ENCODE measurements at regions not wholly inside any gene's neighbourhood (a gene's known extent, or its start where the extent isn't known, plus 50 kb on each side); places are given as distances from the start of the nearest gene placed in this dataset.
"Not testable (repeated sequence)": the region's sequence is repeated elsewhere in the genome, so short reads cannot be mapped to it uniquely, and the experiment has no call there.

GRCh38 chr13:100948937-100949336, 274.3 kb upstream of the TMTC4 start:
- not testable (repeated sequence) for H3K79me1 ChIP-seq (ENCODE audit: low read length); H3K9ac ChIP-seq (ENCODE audit: low read length); H4K8ac ChIP-seq (ENCODE audit: low read depth, low read length); H2AFZ ChIP-seq (ENCODE audit: insufficient read depth, low read length, poor library complexity); H3K36me3 ChIP-seq (ENCODE audit: control insufficient read depth in 1 of 2, insufficient read depth in 2 of 2, low read length in 2 of 2); H4K12ac ChIP-seq (ENCODE audit: low read depth, low read length); H2BK120ac ChIP-seq (ENCODE audit: insufficient read depth, low read length, poor library complexity); H4K91ac ChIP-seq (ENCODE audit: low read depth, low read length); H3K18ac ChIP-seq (ENCODE audit: low read length); H3K4ac ChIP-seq (ENCODE audit: low read depth, low read length); H3K14ac ChIP-seq (ENCODE audit: low read length); H3K27me3 ChIP-seq (ENCODE audit: insufficient read depth, low read length); DNase-seq; H3K79me2 ChIP-seq (ENCODE audit: control insufficient read depth, insufficient read depth, low read length, poor library complexity); H3K23ac ChIP-seq (ENCODE audit: low read length); H2BK5ac ChIP-seq (ENCODE audit: low read depth, low read length, poor library complexity); H3K9me3 ChIP-seq (ENCODE audit: insufficient read depth, low read depth, low read length); H3K4me2 ChIP-seq (ENCODE audit: low read length); H3K27ac ChIP-seq (ENCODE audit: low read depth, low read length); H2BK12ac ChIP-seq (ENCODE audit: low read length); H3K4me3 ChIP-seq (ENCODE audit: low read depth, low read length); H2AK5ac ChIP-seq (ENCODE audit: low read length); H3K4me1 ChIP-seq (ENCODE audit: control insufficient read depth in 1 of 2, insufficient read depth in 2 of 2, low read length in 2 of 2)
- WGBS (ENCODE audit: extremely low coverage, insufficient coverage, insufficient read length) = no CpG with 5 or more reads among the region's 3 CpGs

GRCh38 chr13:100946588-100946987, 272.0 kb upstream of the TMTC4 start:
- Histone ChIP-seq H3K4me2 (ENCODE audit: low read length) (no peak overlapping the region), H4K8ac (ENCODE audit: low read depth, low read length) (no peak overlapping the region), H3K14ac (ENCODE audit: low read length) (no peak overlapping the region), H3K18ac (ENCODE audit: low read length) (no peak overlapping the region), H2AFZ (ENCODE audit: insufficient read depth, low read length, poor library complexity) (no peak overlapping the region), H3K36me3 (ENCODE audit: control insufficient read depth in 1 of 2, insufficient read depth in 2 of 2, low read length in 2 of 2) (no peaks in the 10 kb centered on the region), H3K79me1 (ENCODE audit: low read length) (no peaks in the 10 kb centered on the region), H3K27ac (ENCODE audit: low read depth, low read length) (no peak overlapping the region), H3K79me2 (ENCODE audit: control insufficient read depth, insufficient read depth, low read length, poor library complexity) (no peaks in the 10 kb centered on the region), H2BK5ac (ENCODE audit: low read depth, low read length, poor library complexity) (no peak overlapping the region), H2AK5ac (ENCODE audit: low read length) (no peak overlapping the region), H2BK12ac (ENCODE audit: low read length) (no peak overlapping the region), H3K4ac (ENCODE audit: low read depth, low read length) (no peak overlapping the region), H3K9ac (ENCODE audit: low read length) (no peak overlapping the region), H3K9me3 (ENCODE audit: insufficient read depth, low read depth, low read length) (peaks cover 4% of the 10 kb centered on the region), H4K12ac (ENCODE audit: low read depth, low read length) (no peak overlapping the region), H3K4me1 (ENCODE audit: control insufficient read depth in 1 of 2, insufficient read depth in 2 of 2, low read length in 2 of 2) (no peaks in the 10 kb centered on the region), H3K27me3 (ENCODE audit: insufficient read depth, low read length) (no peaks in the 10 kb centered on the region), H3K23ac (ENCODE audit: low read length) (no peak overlapping the region), H4K91ac (ENCODE audit: low read depth, low read length) (no peak overlapping the region), H2BK120ac (ENCODE audit: insufficient read depth, low read length, poor library complexity) (no peak overlapping the region), H3K4me3 (ENCODE audit: low read depth, low read length) (no peak overlapping the region)
- whole genome bisulfite sequencing (ENCODE audit: extremely low coverage, insufficient coverage, insufficient read length) = no CpG with 5 or more reads among the region's 4 CpGs
- no peak for DNase-seq

- no peaks in the 10 kb centered on the region for H3K27me3 ChIP-seq (ENCODE audit: insufficient read depth, low read length)
These were observed 270.3 kb upstream of the TMTC4 start for GRCh38 chr13:100944791-100945345.

DNA sequence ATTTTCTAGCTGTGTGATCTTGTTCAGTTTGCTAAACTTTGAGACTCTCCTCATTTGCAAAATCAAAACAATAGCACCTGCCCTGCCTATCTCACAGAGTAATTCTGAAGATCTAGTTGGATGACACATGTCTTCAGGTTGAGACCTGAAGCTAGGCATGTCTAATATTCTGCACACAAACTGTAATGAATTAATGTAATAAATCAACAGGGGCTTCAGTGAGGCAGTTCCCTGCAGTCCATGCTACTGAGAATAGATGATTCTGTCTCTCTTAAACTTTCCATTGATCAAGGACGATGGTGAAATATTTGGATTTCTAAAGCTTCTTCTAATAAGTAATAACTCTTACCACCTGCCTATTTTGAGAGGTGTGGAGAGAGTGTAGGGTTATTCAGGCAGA, 268.1 kb upstream of the TMTC4 start:
- no peak overlapping the region for H4K12ac ChIP-seq (ENCODE audit: low read depth, low read length)
- H3K79me2 ChIP-seq (ENCODE audit: control insufficient read depth, insufficient read depth, low read length, poor library complexity) = no peaks in the 10 kb centered on the region
- no peak overlapping the region for H2BK5ac ChIP-seq (ENCODE audit: low read depth, low read length, poor library complexity)
- no peak overlapping the region for H4K8ac ChIP-seq (ENCODE audit: low read depth, low read length)
- H3K14ac ChIP-seq (ENCODE audit: low read length) = no peak overlapping the region
- no peak overlapping the region for H3K27ac ChIP-seq (ENCODE audit: low read depth, low read length)
- H3K4ac ChIP-seq (ENCODE audit: low read depth, low read length) = no peak overlapping the region
- DNase-seq = no peak
- no peak overlapping the region for H3K9ac ChIP-seq (ENCODE audit: low read length)
- no peak overlapping the region for H2BK12ac ChIP-seq (ENCODE audit: low read length)
- H2AK5ac ChIP-seq (ENCODE audit: low read length) = no peak overlapping the region
- H3K79me1 ChIP-seq (ENCODE audit: low read length) = no peaks in the 10 kb centered on the region
- no peak overlapping the region for H2AFZ ChIP-seq (ENCODE audit: insufficient read depth, low read length, poor library complexity)
- H3K4me3 ChIP-seq (ENCODE audit: low read depth, low read length) = no peak overlapping the region
- no peak overlapping the region for H3K4me2 ChIP-seq (ENCODE audit: low read length)
- H3K36me3 ChIP-seq (ENCODE audit: control insufficient read depth in 1 of 2, insufficient read depth in 2 of 2, low read length in 2 of 2) = no peaks in the 10 kb centered on the region
- no peak overlapping the region for H3K18ac ChIP-seq (ENCODE audit: low read length)
- no peak overlapping the region for H3K23ac ChIP-seq (ENCODE audit: low read length)
- H4K91ac ChIP-seq (ENCODE audit: low read depth, low read length) = no peak overlapping the region
- H3K9me3 ChIP-seq (ENCODE audit: insufficient read depth, low read depth, low read length) = peaks cover 2% of the 10 kb centered on the region
- H3K27me3 ChIP-seq (ENCODE audit: insufficient read depth, low read length) = no peaks in the 10 kb centered on the region
- H3K4me1 ChIP-seq (ENCODE audit: control insufficient read depth in 1 of 2, insufficient read depth in 2 of 2, low read length in 2 of 2) = no peaks in the 10 kb centered on the region
- no CpG with 5 or more reads among the region's 1 CpG for WGBS (ENCODE audit: extremely low coverage, insufficient coverage, insufficient read length)
- no peak overlapping the region for H2BK120ac ChIP-seq (ENCODE audit: insufficient read depth, low read length, poor library complexity)

More at GRCh38 chr13:100944791-100945345, 270.3 kb upstream of the TMTC4 start:
- Histone ChIP-seq H4K91ac (ENCODE audit: low read depth, low read length) (no peak overlapping the region), H2AK5ac (ENCODE audit: low read length) (no peak overlapping the region), H3K14ac (ENCODE audit: low read length) (no peak overlapping the region), H3K27ac (ENCODE audit: low read depth, low read length) (no peak overlapping the region), H3K36me3 (ENCODE audit: control insufficient read depth in 1 of 2, insufficient read depth in 2 of 2, low read length in 2 of 2) (no peaks in the 10 kb centered on the region), H3K4me3 (ENCODE audit: low read depth, low read length) (no peak overlapping the region), H3K9me3 (ENCODE audit: insufficient read depth, low read depth, low read length) (peaks cover 4% of the 10 kb centered on the region), H2BK120ac (ENCODE audit: insufficient read depth, low read length, poor library complexity) (no peak overlapping the region), H3K4ac (ENCODE audit: low read depth, low read length) (no peak overlapping the region), H2BK5ac (ENCODE audit: low read depth, low read length, poor library complexity) (no peak overlapping the region), H3K9ac (ENCODE audit: low read length) (no peak overlapping the region), H2AFZ (ENCODE audit: insufficient read depth, low read length, poor library complexity) (no peak overlapping the region), H4K12ac (ENCODE audit: low read depth, low read length) (no peak overlapping the region), H2BK12ac (ENCODE audit: low read length) (no peak overlapping the region), H3K18ac (ENCODE audit: low read length) (no peak overlapping the region), H3K4me2 (ENCODE audit: low read length) (no peak overlapping the region), H3K23ac (ENCODE audit: low read length) (no peak overlapping the region), H4K8ac (ENCODE audit: low read depth, low read length) (no peak overlapping the region), H3K79me2 (ENCODE audit: control insufficient read depth, insufficient read depth, low read length, poor library complexity) (no peaks in the 10 kb centered on the region), H3K4me1 (ENCODE audit: control insufficient read depth in 1 of 2, insufficient read depth in 2 of 2, low read length in 2 of 2) (no peaks in the 10 kb centered on the region), H3K79me1 (ENCODE audit: low read length) (no peaks in the 10 kb centered on the region)
- no CpG with 5 or more reads among the region's 5 CpGs for WGBS (ENCODE audit: extremely low coverage, insufficient coverage, insufficient read length)
- no peak for DNase-seq

Data from trophoblast cell (in vitro differentiated cells and primary cell).